ENCODE measurements at regions not wholly inside any gene's neighbourhood (a gene's known extent, or its start where the extent isn't known, plus 50 kb on each side); places are given as distances from the start of the nearest gene placed in this dataset.

DNA sequence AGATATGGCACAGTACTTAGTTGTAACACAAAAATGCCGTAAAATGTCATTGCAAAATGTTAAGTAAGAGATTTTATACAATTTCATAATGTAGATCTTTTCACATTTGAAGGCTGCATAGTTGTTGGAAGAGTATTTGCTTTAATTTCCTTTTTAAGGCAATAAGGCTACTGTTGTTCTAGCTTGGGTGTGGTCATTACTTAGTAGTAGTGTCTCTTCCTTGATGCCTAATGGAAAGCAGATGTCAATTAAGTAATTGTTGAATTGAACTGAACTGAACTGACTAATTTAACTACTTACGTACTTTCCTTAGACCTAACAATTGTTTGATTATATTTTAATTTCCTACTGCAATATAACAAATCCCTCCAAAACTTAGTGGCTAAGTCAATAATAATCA lies 181.7 kb downstream of the FLRT2 start:
- TF ChIP-seq, protein P1, sequence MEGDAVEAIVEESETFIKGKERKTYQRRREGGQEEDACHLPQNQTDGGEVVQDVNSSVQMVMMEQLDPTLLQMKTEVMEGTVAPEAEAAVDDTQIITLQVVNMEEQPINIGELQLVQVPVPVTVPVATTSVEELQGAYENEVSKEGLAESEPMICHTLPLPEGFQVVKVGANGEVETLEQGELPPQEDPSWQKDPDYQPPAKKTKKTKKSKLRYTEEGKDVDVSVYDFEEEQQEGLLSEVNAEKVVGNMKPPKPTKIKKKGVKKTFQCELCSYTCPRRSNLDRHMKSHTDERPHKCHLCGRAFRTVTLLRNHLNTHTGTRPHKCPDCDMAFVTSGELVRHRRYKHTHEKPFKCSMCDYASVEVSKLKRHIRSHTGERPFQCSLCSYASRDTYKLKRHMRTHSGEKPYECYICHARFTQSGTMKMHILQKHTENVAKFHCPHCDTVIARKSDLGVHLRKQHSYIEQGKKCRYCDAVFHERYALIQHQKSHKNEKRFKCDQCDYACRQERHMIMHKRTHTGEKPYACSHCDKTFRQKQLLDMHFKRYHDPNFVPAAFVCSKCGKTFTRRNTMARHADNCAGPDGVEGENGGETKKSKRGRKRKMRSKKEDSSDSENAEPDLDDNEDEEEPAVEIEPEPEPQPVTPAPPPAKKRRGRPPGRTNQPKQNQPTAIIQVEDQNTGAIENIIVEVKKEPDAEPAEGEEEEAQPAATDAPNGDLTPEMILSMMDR (IDR thresholded peaks at IDR 0.05), result no peak
- no peak for TF ChIP-seq POLR2A (IDR thresholded peaks at IDR 0.05)
